Activated naive CD8-positive, alpha-beta T cell treated with anti-CD3 and anti-CD28 coated beads for 36 hours (primary cell): ENCODE measurements at regions not wholly inside any gene's neighbourhood (a gene's known extent, or its start where the extent isn't known, plus 50 kb on each side); places are given as distances from the start of the nearest gene placed in this dataset.
"Not testable (repeated sequence)": the region's sequence is repeated elsewhere in the genome, so short reads cannot be mapped to it uniquely, and the experiment has no call there.

Source experiments
- DNase-seq: peaks from one replicate; pipeline ENCODE4 v3.0.0; 2021
- H3K27ac Mint-ChIP-seq: one replicate; pipeline ENCODE4 v1.8.0; 2022; ENCODE audit warnings: mild to moderate bottlenecking, moderate library complexity, mixed read lengths
- H3K27me3 Mint-ChIP-seq: one replicate; pipeline ENCODE4 v1.8.0; 2022; ENCODE audit warnings: mild to moderate bottlenecking, mixed read lengths
- H3K36me3 Mint-ChIP-seq: one replicate; pipeline ENCODE4 v1.8.0; 2021; ENCODE audit warnings: mild to moderate bottlenecking, mixed read lengths
- H3K4me1 Mint-ChIP-seq: one replicate; pipeline ENCODE4 v1.8.0; 2021; ENCODE audit warnings: mixed read lengths
- H3K4me3 Mint-ChIP-seq: one replicate; pipeline ENCODE4 v1.8.0; 2022; ENCODE audit warnings: mild to moderate bottlenecking, moderate library complexity, mixed read lengths
- H3K9me3 Mint-ChIP-seq: one replicate; pipeline ENCODE4 v1.8.0; 2022; ENCODE audit warnings: mixed read lengths

DNA sequence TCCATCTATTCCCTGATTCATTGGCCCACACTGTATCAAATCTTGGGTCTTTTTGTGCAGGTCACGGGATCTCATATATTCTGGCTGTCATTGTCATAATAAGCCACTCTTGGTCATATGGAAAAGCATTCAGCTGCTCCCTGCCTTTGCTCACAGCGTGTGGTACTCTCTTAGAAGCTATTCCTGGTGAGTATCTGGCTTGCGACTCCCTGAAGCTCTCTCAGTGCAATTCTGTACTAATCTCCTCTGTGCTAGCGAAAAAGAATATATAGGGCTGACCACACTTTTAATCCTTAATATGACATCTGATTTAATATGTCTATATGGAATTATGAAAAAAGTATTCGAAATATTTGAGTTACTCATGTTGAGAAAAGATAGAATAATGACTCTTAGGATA is 440.8 kb upstream of the GBE1 start:
- Mint-ChIP-seq H3K4me1 (no peaks in the 10 kb centered on the region), H3K27ac (no peak overlapping the region), H3K36me3 (no peaks in the 10 kb centered on the region)

GRCh38 chr3:82201316-82201715 is 439.9 kb upstream of the GBE1 start:
- Mint-ChIP-seq H3K4me1 (no peaks in the 10 kb centered on the region), H3K9me3 (peaks cover 3% of the 10 kb centered on the region), H3K4me3 (no peak overlapping the region), H3K36me3 (no peaks in the 10 kb centered on the region), H3K27ac (no peak overlapping the region), H3K27me3 (peaks cover 4% of the 10 kb centered on the region)
- DNase-seq, result no peak

More for the DNA sequence above, 440.8 kb upstream of the GBE1 start:
- Mint-ChIP-seq H3K9me3 (peaks cover 3% of the 10 kb centered on the region), H3K4me3 (no peak overlapping the region), H3K27me3 (peaks cover 4% of the 10 kb centered on the region)
- DNase-seq, result no peak

GRCh38 chr3:82198009-82198408 is 436.6 kb upstream of the GBE1 start:
- no peak for DNase-seq
- Mint-ChIP-seq H3K27ac (no peak overlapping the region), H3K4me1 (no peaks in the 10 kb centered on the region), H3K36me3 (no peaks in the 10 kb centered on the region), H3K4me3 (no peak overlapping the region), H3K9me3 (peaks cover 2% of the 10 kb centered on the region), H3K27me3 (peaks cover 4% of the 10 kb centered on the region)

GRCh38 chr3:82196645-82197044 is 435.2 kb upstream of the GBE1 start:
- Mint-ChIP-seq H3K27ac (no peak overlapping the region), H3K36me3 (no peaks in the 10 kb centered on the region), H3K27me3 (peaks cover 2% of the 10 kb centered on the region), H3K4me1 (no peaks in the 10 kb centered on the region), H3K4me3 (no peak overlapping the region), H3K9me3 (peaks cover 2% of the 10 kb centered on the region)
- DNase-seq, result no peak

DNA sequence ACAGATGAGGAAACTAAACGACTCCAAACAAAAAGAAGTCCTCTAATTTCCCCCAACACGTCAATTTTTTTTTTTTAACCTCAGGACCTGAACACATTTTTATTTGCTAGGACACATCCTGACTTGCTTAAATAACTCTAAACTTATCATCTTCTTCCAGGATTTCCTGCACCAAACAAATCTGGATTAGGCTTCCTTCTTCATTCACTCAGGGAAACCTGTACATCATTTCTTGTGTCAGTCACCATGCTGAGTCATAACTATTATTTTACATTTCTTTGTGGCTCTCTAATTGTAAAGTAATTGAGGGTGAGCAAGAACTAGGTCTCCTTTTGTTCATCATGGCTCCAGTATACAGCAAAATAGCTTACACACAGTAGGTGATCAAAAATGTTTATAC is 433.4 kb upstream of the GBE1 start:
- H3K4me3 Mint-ChIP-seq, result no peak overlapping the region
- H3K36me3 Mint-ChIP-seq, result no peaks in the 10 kb centered on the region
- no peaks in the 10 kb centered on the region for H3K27me3 Mint-ChIP-seq
- no peak for DNase-seq
- H3K4me1 Mint-ChIP-seq, result no peaks in the 10 kb centered on the region
- peaks cover 2% of the 10 kb centered on the region for H3K9me3 Mint-ChIP-seq
- no peak overlapping the region for H3K27ac Mint-ChIP-seq

DNA sequence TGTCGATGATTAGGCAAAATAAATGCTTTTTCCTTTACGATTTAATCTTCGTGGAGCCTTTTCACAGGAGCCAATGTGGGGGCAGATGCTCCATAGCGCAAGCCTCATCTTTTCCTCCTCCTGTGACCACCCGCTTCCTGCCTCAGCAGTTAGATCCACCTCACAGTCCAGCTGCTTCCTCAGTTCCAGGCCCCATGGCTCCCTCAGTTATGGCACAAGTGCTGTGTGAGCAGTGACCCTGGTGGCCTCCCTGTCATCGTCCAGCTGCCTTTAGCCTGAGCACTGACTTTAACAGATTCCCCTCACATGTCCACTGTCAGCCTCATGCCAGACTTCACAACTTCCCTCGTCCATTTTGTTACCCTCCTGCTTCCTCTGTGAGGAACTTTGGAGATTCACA is 424.6 kb upstream of the GBE1 start:
- H3K4me3 Mint-ChIP-seq, result no peak overlapping the region
- H3K9me3 Mint-ChIP-seq, result no peaks in the 10 kb centered on the region
- no peak for DNase-seq
- H3K36me3 Mint-ChIP-seq, result no peaks in the 10 kb centered on the region
- peaks cover 6% of the 10 kb centered on the region for H3K27me3 Mint-ChIP-seq
- H3K27ac Mint-ChIP-seq, result no peak overlapping the region
- H3K4me1 Mint-ChIP-seq, result no peaks in the 10 kb centered on the region

DNA sequence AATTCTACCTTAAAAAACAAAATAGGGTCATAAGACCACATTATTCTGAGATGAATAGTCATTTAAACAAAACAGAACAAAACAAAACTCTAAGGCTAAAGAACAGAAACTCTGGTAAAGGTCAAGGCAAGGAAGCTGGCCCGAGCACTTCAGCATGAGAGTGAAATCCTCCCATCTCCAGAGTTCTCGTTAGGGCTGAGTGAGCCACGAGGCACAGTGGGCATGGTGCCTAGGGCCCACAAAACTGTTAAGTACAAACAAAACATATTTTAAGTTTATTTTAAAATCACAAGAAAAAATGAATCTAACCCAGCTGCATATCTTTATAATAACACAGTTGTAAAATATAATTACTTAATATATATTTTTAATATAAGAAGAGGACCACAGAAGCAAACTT is 417.8 kb upstream of the GBE1 start:
- Mint-ChIP-seq H3K9me3 (no peaks in the 10 kb centered on the region), H3K27ac (no peak overlapping the region), H3K4me1 (no peaks in the 10 kb centered on the region), H3K36me3 (no peaks in the 10 kb centered on the region), H3K27me3 (peaks cover 6% of the 10 kb centered on the region), H3K4me3 (no peak overlapping the region)
- DNase-seq, result no peak

DNA sequence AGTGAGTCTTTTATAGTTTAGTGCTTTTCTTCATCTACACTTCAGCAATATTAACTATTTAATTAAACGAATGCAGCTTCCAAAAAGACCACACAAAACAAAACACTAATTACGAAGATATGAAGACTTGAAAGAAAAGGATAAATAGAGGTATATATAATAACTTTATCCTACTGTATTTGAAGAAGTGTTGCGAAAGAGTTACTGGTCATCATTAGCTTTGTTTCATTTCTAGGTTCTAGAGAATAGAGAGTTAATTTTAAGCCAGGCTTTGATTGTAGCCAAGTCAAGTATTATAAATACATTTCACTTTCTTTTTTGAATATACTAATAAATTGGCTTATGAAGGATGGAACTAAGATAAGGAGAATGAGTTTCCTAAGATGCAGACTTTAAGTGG is 416.8 kb upstream of the GBE1 start:
- peaks cover 6% of the 10 kb centered on the region for H3K27me3 Mint-ChIP-seq
- no peak overlapping the region for H3K27ac Mint-ChIP-seq
- H3K36me3 Mint-ChIP-seq, result no peaks in the 10 kb centered on the region
- H3K9me3 Mint-ChIP-seq, result no peaks in the 10 kb centered on the region
- no peak for DNase-seq
- no peaks in the 10 kb centered on the region for H3K4me1 Mint-ChIP-seq
- H3K4me3 Mint-ChIP-seq, result no peak overlapping the region

GRCh38 chr3:82177774-82178173 is 416.3 kb upstream of the GBE1 start:
- Mint-ChIP-seq H3K27ac (no peak overlapping the region), H3K4me3 (no peak overlapping the region), H3K27me3 (peaks cover 6% of the 10 kb centered on the region)

GRCh38 chr3:82165266-82165665 is 403.8 kb upstream of the GBE1 start:
- Mint-ChIP-seq H3K4me1 (no peaks in the 10 kb centered on the region), H3K27me3 (no peaks in the 10 kb centered on the region), H3K27ac (no peak overlapping the region), H3K9me3 (no peaks in the 10 kb centered on the region), H3K36me3 (no peaks in the 10 kb centered on the region), H3K4me3 (no peak overlapping the region)
- no peak for DNase-seq

More at GRCh38 chr3:82177774-82178173, 416.3 kb upstream of the GBE1 start:
- DNase-seq, result no peak
- Mint-ChIP-seq H3K4me1 (no peaks in the 10 kb centered on the region), H3K36me3 (no peaks in the 10 kb centered on the region), H3K9me3 (no peaks in the 10 kb centered on the region)

GRCh38 chr3:82163907-82164520 is 402.6 kb upstream of the GBE1 start:
- Mint-ChIP-seq H3K9me3 (no peaks in the 10 kb centered on the region), H3K27me3 (no peaks in the 10 kb centered on the region), H3K4me1 (no peaks in the 10 kb centered on the region), H3K4me3 (no peak overlapping the region), H3K36me3 (no peaks in the 10 kb centered on the region), H3K27ac (no peak overlapping the region)
- no peak for DNase-seq

GRCh38 chr3:82157952-82158351 is 396.5 kb upstream of the GBE1 start:
- Mint-ChIP-seq H3K4me1 (no peaks in the 10 kb centered on the region), H3K27me3 (peaks cover 11% of the 10 kb centered on the region), H3K4me3 (no peak overlapping the region), H3K36me3 (peaks cover 3% of the 10 kb centered on the region), H3K27ac (no peak overlapping the region), H3K9me3 (peaks cover 4% of the 10 kb centered on the region)
- DNase-seq, result no peak

GRCh38 chr3:82153892-82154291 is 392.4 kb upstream of the GBE1 start:
- H3K27me3 Mint-ChIP-seq, result peaks cover 11% of the 10 kb centered on the region
- not testable (repeated sequence) for H3K9me3 Mint-ChIP-seq, H3K27ac Mint-ChIP-seq, H3K36me3 Mint-ChIP-seq, DNase-seq, H3K4me3 Mint-ChIP-seq, H3K4me1 Mint-ChIP-seq

- no peaks in the 10 kb centered on the region for H3K4me1 Mint-ChIP-seq
- no peaks in the 10 kb centered on the region for H3K36me3 Mint-ChIP-seq
- H3K27ac Mint-ChIP-seq, result no peak overlapping the region
- no peaks in the 10 kb centered on the region for H3K9me3 Mint-ChIP-seq
- no peak for DNase-seq
- no peak overlapping the region for H3K4me3 Mint-ChIP-seq
- no peaks in the 10 kb centered on the region for H3K27me3 Mint-ChIP-seq
Observed at GRCh38 chr3:82145742-82146141, 384.3 kb upstream of the GBE1 start.

GRCh38 chr3:82144811-82145210 is 383.4 kb upstream of the GBE1 start:
- H3K27me3 Mint-ChIP-seq, result no peaks in the 10 kb centered on the region
- no peaks in the 10 kb centered on the region for H3K36me3 Mint-ChIP-seq
- DNase-seq, result no peak
- H3K27ac Mint-ChIP-seq, result no peak overlapping the region
- no peaks in the 10 kb centered on the region for H3K9me3 Mint-ChIP-seq
- H3K4me3 Mint-ChIP-seq, result no peak overlapping the region
- no peaks in the 10 kb centered on the region for H3K4me1 Mint-ChIP-seq

DNA sequence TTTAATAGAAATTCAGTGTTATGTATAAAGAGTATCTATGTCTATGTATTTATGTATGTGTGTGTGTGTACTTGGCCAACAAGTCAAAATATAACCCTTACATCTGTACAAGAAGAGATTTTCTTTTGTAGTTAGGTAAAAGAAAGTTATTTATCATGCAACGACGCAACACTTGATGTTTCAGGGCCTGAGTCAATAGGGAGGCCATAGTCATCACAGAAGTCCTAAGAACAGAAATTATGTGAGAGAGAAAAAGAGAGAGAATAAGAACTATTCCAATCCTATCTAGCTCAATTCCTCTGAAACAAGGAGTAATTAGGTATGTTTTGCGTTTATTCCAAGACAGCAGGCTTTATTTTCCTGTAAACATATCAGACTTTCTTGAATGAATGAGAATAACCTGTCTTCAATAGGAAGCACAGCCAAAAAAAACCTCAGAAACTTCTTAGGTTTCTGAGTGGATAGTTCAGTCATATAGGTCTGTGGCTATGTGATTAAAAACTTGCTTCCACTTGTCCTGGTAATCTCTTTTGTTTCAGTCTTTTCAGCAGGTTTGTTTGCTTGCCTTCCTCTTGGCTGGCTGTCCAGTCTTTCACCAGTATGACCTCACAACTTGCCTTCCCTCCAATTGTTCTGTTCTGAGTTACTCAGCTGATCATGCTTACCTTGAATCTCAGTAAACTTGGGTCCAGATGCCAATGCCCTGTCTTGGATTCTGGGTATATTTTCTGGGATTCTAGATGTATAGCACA is 382.4 kb upstream of the GBE1 start:
- H3K4me1 Mint-ChIP-seq, result no peaks in the 10 kb centered on the region
- H3K27me3 Mint-ChIP-seq, result peaks cover 3% of the 10 kb centered on the region
- no peak overlapping the region for H3K4me3 Mint-ChIP-seq
- no peaks in the 10 kb centered on the region for H3K36me3 Mint-ChIP-seq
- no peaks in the 10 kb centered on the region for H3K9me3 Mint-ChIP-seq
- H3K27ac Mint-ChIP-seq, result no peak overlapping the region
- DNase-seq, result no peak
